ENCODE measurements at regions not wholly inside any gene's neighbourhood (a gene's known extent, or its start where the extent isn't known, plus 50 kb on each side); places are given as distances from the start of the nearest gene placed in this dataset.

DNA sequence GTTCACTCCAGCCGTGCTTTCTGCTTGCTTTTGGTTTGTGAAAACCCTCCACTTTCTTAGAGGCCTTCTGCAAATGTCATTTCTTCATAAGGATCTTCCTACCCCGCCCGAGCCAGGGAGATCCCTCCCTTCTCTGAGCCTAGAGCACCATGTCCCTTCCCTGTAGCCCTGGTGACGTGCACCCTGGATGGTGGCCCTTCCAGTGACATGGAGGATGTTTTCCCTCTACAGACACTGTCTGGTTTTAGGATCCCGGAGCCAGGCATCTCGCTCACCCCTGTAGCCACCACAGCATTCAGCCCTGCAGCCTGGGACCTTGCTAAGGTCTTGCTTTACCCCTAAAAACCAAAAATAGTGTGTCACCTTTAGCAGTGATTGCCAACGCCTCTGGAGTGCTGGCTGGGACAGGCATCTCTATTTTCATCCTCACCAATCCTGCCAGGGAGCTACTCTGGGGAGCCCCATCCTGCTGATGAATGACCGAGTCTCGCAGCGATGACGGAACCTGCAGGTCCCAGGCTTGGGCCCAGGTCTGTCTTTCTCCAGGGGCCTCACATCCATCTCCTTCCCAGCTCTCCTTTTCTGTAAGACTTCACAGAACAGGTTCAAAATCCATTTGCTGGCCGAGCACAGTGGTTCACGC, 394.1 kb upstream of the TNRC6C start:
- no peak for DNase-seq (ENCODE audit: low spot score)
- in situ Hi-C loops (cut with MboI; ENCODE audit: low sequenced_read_pairs, unreplicated experiment), result no loop called here
- TF ChIP-seq, protein P1, sequence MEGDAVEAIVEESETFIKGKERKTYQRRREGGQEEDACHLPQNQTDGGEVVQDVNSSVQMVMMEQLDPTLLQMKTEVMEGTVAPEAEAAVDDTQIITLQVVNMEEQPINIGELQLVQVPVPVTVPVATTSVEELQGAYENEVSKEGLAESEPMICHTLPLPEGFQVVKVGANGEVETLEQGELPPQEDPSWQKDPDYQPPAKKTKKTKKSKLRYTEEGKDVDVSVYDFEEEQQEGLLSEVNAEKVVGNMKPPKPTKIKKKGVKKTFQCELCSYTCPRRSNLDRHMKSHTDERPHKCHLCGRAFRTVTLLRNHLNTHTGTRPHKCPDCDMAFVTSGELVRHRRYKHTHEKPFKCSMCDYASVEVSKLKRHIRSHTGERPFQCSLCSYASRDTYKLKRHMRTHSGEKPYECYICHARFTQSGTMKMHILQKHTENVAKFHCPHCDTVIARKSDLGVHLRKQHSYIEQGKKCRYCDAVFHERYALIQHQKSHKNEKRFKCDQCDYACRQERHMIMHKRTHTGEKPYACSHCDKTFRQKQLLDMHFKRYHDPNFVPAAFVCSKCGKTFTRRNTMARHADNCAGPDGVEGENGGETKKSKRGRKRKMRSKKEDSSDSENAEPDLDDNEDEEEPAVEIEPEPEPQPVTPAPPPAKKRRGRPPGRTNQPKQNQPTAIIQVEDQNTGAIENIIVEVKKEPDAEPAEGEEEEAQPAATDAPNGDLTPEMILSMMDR (IDR thresholded peaks at IDR 0.05; ENCODE audit: borderline replicate concordance, control extremely low read depth, extremely low read depth, insufficient read depth, missing control alignments), result no peak

DNA sequence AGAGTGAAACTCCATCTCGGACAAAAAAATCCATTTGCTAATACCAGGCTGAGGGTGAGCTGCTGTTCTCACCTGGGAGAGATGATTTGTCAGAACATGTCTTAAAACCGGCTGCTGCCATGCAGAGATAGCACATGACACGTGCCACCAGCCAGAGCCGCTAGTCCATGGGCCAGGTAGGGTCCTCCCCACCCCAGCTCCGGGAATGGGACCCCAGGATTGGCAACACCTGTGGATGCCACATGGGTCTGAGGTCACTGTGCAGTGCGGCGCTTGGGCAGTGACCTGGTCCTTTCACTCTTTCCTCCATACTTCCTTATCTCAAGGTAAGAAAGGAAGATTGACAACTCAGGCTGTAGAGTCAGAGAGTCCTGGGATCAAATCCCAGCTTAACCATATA, 393.3 kb upstream of the TNRC6C start:
- TF ChIP-seq, protein P1 (IDR thresholded peaks at IDR 0.05; ENCODE audit: borderline replicate concordance, control extremely low read depth, extremely low read depth, insufficient read depth, missing control alignments), result no peak
- DNase-seq (ENCODE audit: low spot score), result no peak
- in situ Hi-C loops (cut with MboI; ENCODE audit: low sequenced_read_pairs, unreplicated experiment), result no loop called here

GRCh38 chr17:77566151-77566550, 392.4 kb upstream of the TNRC6C start:
- in situ Hi-C loops (cut with MboI; ENCODE audit: low sequenced_read_pairs, unreplicated experiment), result no loop called here
- TF ChIP-seq, protein P1 (IDR thresholded peaks at IDR 0.05; ENCODE audit: borderline replicate concordance, control extremely low read depth, extremely low read depth, insufficient read depth, missing control alignments), result no peak

GRCh38 chr17:77566566-77567138, 391.9 kb upstream of the TNRC6C start:
- TF ChIP-seq, protein P1 (IDR thresholded peaks at IDR 0.05; ENCODE audit: borderline replicate concordance, control extremely low read depth, extremely low read depth, insufficient read depth, missing control alignments), result no peak
- no peak for DNase-seq (ENCODE audit: low spot score)
- in situ Hi-C loops (cut with MboI; ENCODE audit: low sequenced_read_pairs, unreplicated experiment), result no loop called here

More at GRCh38 chr17:77566151-77566550, 392.4 kb upstream of the TNRC6C start:
- no peak for DNase-seq (ENCODE audit: low spot score)

DNA sequence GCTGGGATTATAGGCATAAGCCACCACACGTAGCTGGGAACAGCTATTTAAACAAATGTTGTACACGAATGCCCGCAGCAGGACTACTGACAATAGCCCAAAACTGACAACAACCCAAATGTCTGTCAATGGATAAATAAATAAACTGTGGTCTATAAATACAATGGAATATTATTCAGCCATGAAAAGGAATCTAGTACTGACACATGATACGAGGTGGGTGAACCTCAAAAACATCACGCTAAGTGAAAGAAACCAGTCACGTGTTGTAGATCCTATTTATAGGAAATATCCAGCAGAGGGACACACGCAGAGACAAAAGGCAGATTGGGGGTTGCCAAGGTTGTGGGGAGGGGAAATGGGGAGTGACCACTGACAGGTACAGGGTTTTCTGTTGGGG, 390.0 kb upstream of the TNRC6C start:
- DNase-seq (ENCODE audit: low spot score), result no peak
- TF ChIP-seq, protein P1 (IDR thresholded peaks at IDR 0.05; ENCODE audit: borderline replicate concordance, control extremely low read depth, extremely low read depth, insufficient read depth, missing control alignments), result no peak
- in situ Hi-C loops (cut with MboI; ENCODE audit: low sequenced_read_pairs, unreplicated experiment), result no loop called here

GRCh38 chr17:77569846-77570564, 388.5 kb upstream of the TNRC6C start:
- DNase-seq (ENCODE audit: low spot score), result no peak
- in situ Hi-C loops (cut with MboI; ENCODE audit: low sequenced_read_pairs, unreplicated experiment), result no loop called here
- TF ChIP-seq, protein P1 (IDR thresholded peaks at IDR 0.05; ENCODE audit: borderline replicate concordance, control extremely low read depth, extremely low read depth, insufficient read depth, missing control alignments), result no peak
